Upper lobe of left lung (tissue), 4 donors: ENCODE measurements at regions not wholly inside any gene's neighbourhood (a gene's known extent, or its start where the extent isn't known, plus 50 kb on each side); places are given as distances from the start of the nearest gene placed in this dataset.

Experiments
- EP300 ChIP-seq, 4 donors: sonication (generic); formaldehyde crosslinking; IDR thresholded peaks; one replicate each; pipeline ENCODE4 v1.5.1; 2017; ENCODE audit warnings: antibody characterized with exemption in 4 of 4, control low read depth in 2 of 4
- POLR2A ChIP-seq, 4 donors: fragments of 450-650 bp; IDR thresholded peaks; one replicate each; pipeline ENCODE4 v1.5.1; 2016 to 2017; ENCODE audit warnings: antibody characterized with exemption in 4 of 4, mild to moderate bottlenecking in 2 of 4
- TF ChIP-seq, protein P1 (sequence below), 6 experiments: fragments of 450-650 bp in 4 of 6; fragments of 200-600 bp in 2 of 6; sonication (generic) in 2 of 6; IDR thresholded peaks; one replicate each; pipeline ENCODE4 v1.5.1; 2016 to 2019; ENCODE audit warnings: antibody characterized with exemption in 6 of 6

DNA sequence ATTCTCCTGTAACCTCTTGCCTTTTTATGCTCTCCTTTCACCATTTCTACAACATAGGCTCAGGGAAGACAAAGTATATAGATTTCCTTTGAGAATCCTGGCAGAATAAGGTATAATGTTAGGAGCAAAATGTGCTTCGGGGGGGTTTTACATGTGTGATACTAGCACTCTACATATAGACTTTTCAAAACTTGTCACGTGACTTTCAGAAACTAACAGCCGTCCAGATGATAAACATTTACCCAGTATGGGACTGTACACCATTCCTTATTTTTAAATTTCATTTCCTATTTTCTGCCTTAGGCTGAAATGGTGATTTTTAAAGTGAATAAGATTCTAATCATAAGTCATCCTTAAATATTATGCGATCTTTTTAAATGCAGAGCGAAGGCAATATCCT is 420.4 kb upstream of the PITX2 start:
- TF ChIP-seq, protein P1, sequence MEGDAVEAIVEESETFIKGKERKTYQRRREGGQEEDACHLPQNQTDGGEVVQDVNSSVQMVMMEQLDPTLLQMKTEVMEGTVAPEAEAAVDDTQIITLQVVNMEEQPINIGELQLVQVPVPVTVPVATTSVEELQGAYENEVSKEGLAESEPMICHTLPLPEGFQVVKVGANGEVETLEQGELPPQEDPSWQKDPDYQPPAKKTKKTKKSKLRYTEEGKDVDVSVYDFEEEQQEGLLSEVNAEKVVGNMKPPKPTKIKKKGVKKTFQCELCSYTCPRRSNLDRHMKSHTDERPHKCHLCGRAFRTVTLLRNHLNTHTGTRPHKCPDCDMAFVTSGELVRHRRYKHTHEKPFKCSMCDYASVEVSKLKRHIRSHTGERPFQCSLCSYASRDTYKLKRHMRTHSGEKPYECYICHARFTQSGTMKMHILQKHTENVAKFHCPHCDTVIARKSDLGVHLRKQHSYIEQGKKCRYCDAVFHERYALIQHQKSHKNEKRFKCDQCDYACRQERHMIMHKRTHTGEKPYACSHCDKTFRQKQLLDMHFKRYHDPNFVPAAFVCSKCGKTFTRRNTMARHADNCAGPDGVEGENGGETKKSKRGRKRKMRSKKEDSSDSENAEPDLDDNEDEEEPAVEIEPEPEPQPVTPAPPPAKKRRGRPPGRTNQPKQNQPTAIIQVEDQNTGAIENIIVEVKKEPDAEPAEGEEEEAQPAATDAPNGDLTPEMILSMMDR (IDR thresholded peaks at IDR 0.05) = no peak
- TF ChIP-seq EP300 (IDR thresholded peaks at IDR 0.05) = no peak
- TF ChIP-seq POLR2A (IDR thresholded peaks at IDR 0.05) = no peak
